ENCODE measurements at regions not wholly inside any gene's neighbourhood (a gene's known extent, or its start where the extent isn't known, plus 50 kb on each side); places are given as distances from the start of the nearest gene placed in this dataset.
"Not testable (repeated sequence)": the region's sequence is repeated elsewhere in the genome, so short reads cannot be mapped to it uniquely, and the experiment has no call there.

GRCh38 chr11:37322333-37323194 is 724.5 kb upstream of the RAG2 start:
- H3K36me3 Mint-ChIP-seq (ENCODE audit: unreplicated experiment): no peaks in the 10 kb centered on the region
- H3K27ac Mint-ChIP-seq (ENCODE audit: unreplicated experiment): no peak overlapping the region

DNA sequence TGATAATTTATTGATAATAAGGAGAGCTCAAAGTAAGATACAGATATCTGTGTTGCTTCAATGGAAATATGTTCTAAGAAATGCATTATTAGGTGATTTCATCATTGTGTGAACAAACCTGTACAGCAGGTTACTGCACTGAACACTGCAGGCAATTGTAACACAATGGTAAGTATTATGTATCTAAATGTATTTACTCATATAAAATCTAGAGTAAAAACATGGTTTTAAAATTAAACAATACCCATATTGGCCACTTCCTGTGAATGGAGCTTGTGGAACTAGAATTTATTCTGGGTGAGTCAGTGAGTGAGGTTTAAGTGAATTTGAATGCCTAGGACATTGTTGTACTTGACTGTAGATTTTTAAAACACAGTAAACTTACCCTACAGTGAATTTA is 722.9 kb upstream of the RAG2 start:
- Mint-ChIP-seq H3K27ac (ENCODE audit: unreplicated experiment) (no peak overlapping the region), H3K27me3 (ENCODE audit: unreplicated experiment) (peaks cover 8% of the 10 kb centered on the region), H3K4me1 (ENCODE audit: unreplicated experiment) (no peaks in the 10 kb centered on the region), H3K9me3 (ENCODE audit: unreplicated experiment) (no peaks in the 10 kb centered on the region), H3K36me3 (ENCODE audit: unreplicated experiment) (no peaks in the 10 kb centered on the region), H3K4me3 (ENCODE audit: unreplicated experiment) (no peak overlapping the region)
- DNase-seq (ENCODE audit: extremely low spot score, unreplicated experiment): no peak
- no peak for TF ChIP-seq CTCF (IDR thresholded peaks at IDR 0.05)

More at GRCh38 chr11:37322333-37323194, 724.5 kb upstream of the RAG2 start:
- no peak overlapping the region for H3K4me3 Mint-ChIP-seq (ENCODE audit: unreplicated experiment)
- DNase-seq (ENCODE audit: extremely low spot score, unreplicated experiment): no peak
- peaks cover 8% of the 10 kb centered on the region for H3K27me3 Mint-ChIP-seq (ENCODE audit: unreplicated experiment)
- no peaks in the 10 kb centered on the region for H3K4me1 Mint-ChIP-seq (ENCODE audit: unreplicated experiment)
- no peaks in the 10 kb centered on the region for H3K9me3 Mint-ChIP-seq (ENCODE audit: unreplicated experiment)
- TF ChIP-seq CTCF (IDR thresholded peaks at IDR 0.05): no peak

- no peak overlapping the region for H3K27ac Mint-ChIP-seq (ENCODE audit: unreplicated experiment)
- H3K9me3 Mint-ChIP-seq (ENCODE audit: unreplicated experiment): no peaks in the 10 kb centered on the region
- no peak for TF ChIP-seq CTCF (IDR thresholded peaks at IDR 0.05)
- H3K27me3 Mint-ChIP-seq (ENCODE audit: unreplicated experiment): peaks cover 3% of the 10 kb centered on the region
- no peak overlapping the region for H3K4me3 Mint-ChIP-seq (ENCODE audit: unreplicated experiment)
- no peak for DNase-seq (ENCODE audit: extremely low spot score, unreplicated experiment)
- no peaks in the 10 kb centered on the region for H3K4me1 Mint-ChIP-seq (ENCODE audit: unreplicated experiment)
- no peaks in the 10 kb centered on the region for H3K36me3 Mint-ChIP-seq (ENCODE audit: unreplicated experiment)
These were observed 719.8 kb upstream of the RAG2 start for GRCh38 chr11:37317803-37318202.

DNA sequence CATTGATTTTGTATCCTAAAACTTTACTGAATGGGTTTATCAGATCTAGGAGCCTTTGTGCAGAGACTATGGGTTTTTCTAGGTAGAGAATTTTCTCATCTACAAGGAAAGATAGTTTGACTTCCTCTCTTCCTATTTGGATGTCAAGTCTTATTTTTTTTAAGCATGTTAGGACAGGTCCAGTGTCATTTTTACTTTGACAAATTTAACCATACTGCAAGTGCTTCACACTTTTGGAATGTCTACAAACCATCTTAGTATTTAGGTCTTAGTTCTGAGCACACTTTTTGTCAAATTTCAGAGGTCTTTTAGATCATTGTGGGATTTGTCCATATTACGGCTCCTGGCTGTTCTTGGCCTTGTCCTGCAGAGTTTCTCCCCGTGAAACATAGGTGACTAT is 715.2 kb upstream of the RAG2 start:
- Mint-ChIP-seq H3K36me3 (ENCODE audit: unreplicated experiment) (no peaks in the 10 kb centered on the region), H3K27ac (ENCODE audit: unreplicated experiment) (no peak overlapping the region), H3K4me1 (ENCODE audit: unreplicated experiment) (no peaks in the 10 kb centered on the region), H3K27me3 (ENCODE audit: unreplicated experiment) (peaks cover 3% of the 10 kb centered on the region), H3K4me3 (ENCODE audit: unreplicated experiment) (no peak overlapping the region), H3K9me3 (ENCODE audit: unreplicated experiment) (no peaks in the 10 kb centered on the region)
- no peak for TF ChIP-seq CTCF (IDR thresholded peaks at IDR 0.05)
- no peak for DNase-seq (ENCODE audit: extremely low spot score, unreplicated experiment)

DNA sequence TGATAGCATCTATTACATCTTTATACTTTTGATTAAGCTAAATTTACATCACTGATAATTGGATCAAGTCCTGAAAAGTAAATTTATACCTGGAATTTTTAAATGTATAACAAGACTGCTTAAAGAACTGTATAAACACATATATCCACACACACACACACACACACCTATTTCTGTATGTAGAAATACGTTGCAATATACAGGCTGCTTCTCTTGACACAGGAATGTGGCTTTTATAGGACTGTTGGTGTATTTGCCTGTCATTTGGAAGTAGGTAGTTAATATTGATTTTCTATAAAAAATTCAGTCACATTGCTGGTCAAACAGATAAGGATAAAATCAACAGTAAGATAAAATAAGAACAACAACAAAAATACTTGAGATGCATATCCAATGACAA is 708.5 kb upstream of the RAG2 start:
- Mint-ChIP-seq H3K9me3 (ENCODE audit: unreplicated experiment) (peaks cover 13% of the 10 kb centered on the region), H3K27ac (ENCODE audit: unreplicated experiment) (no peak overlapping the region), H3K27me3 (ENCODE audit: unreplicated experiment) (no peaks in the 10 kb centered on the region), H3K4me1 (ENCODE audit: unreplicated experiment) (no peaks in the 10 kb centered on the region), H3K4me3 (ENCODE audit: unreplicated experiment) (no peak overlapping the region), H3K36me3 (ENCODE audit: unreplicated experiment) (no peaks in the 10 kb centered on the region)
- no peak for TF ChIP-seq CTCF (IDR thresholded peaks at IDR 0.05)
- no peak for DNase-seq (ENCODE audit: extremely low spot score, unreplicated experiment)

DNA sequence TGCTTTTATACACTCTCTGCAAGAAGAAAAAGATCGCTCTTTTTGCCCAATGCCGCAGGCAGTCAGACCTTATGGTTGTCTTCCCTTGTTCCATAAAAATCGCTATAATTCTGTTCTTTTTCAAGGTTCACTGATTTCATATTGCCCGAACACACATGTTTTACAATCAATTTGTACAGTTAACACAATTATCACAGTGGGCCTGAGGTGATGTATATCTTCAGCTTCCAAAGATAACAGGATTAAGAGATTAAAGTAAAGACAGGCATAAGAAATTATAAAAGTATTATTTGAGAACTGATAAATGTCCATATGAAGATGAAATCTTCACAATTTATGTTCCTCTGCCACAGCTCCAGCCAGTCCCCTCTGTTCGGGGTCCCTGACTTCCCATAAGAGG is 703.4 kb upstream of the RAG2 start:
- not testable (repeated sequence) for H3K4me1 Mint-ChIP-seq (ENCODE audit: unreplicated experiment); H3K4me3 Mint-ChIP-seq (ENCODE audit: unreplicated experiment); DNase-seq (ENCODE audit: extremely low spot score, unreplicated experiment); H3K27ac Mint-ChIP-seq (ENCODE audit: unreplicated experiment); H3K27me3 Mint-ChIP-seq (ENCODE audit: unreplicated experiment); H3K36me3 Mint-ChIP-seq (ENCODE audit: unreplicated experiment)
- H3K9me3 Mint-ChIP-seq (ENCODE audit: unreplicated experiment): peaks cover 35% of the 10 kb centered on the region

All from osteocyte (in vitro differentiated cells).